Ovary (tissue), 7 donors: ENCODE measurements at regions not wholly inside any gene's neighbourhood (a gene's known extent, or its start where the extent isn't known, plus 50 kb on each side); places are given as distances from the start of the nearest gene placed in this dataset.

ENCODE experiments used
- DNase-seq, 5 donors: peaks; one replicate each; pipeline ENCODE4 v3.0.0-alpha.2; 2019 to 2020
- H3K27ac ChIP-seq, 2 donors: fragments of 200-600 bp; one replicate each; pipeline versions ENCODE4 v1.5.1 to v1.8.0; 2019 to 2022
- H3K27me3 ChIP-seq: fragments of 200-600 bp; one replicate; pipeline ENCODE4 v1.8.0; 2022
- H3K36me3 ChIP-seq: fragments of 200-600 bp; sonication (generic); one replicate; pipeline ENCODE4 v1.5.1; 2019
- H3K4me1 ChIP-seq: one replicate; pipeline ENCODE4 v1.8.1; 2013; ENCODE audit warnings: mild to moderate bottlenecking, moderate library complexity; ENCODE audit not compliant: insufficient read depth
- H3K4me3 ChIP-seq: fragments of 200-600 bp; sonication (generic); one replicate; pipeline ENCODE4 v1.5.1; 2017
- H3K9me3 ChIP-seq, 2 donors: fragments of 200-600 bp in 1 of 2; sonication (generic) in 1 of 2; one replicate each; pipeline versions ENCODE4 v1.5.1 to v1.8.1; 2013 to 2019; ENCODE audit warnings: mild to moderate bottlenecking in 1 of 2, moderate library complexity in 1 of 2
- CTCF ChIP-seq, 3 donors: fragments of 450-650 bp in 2 of 3; fragments of 200-600 bp in 1 of 3; IDR thresholded peaks; one replicate each; pipeline versions ENCODE4 v1.5.1 to v1.8.0; 2016 to 2022; ENCODE audit warnings: antibody characterized with exemption in 3 of 3, mild to moderate bottlenecking in 1 of 3
- EP300 ChIP-seq: sonication (generic); formaldehyde crosslinking; IDR thresholded peaks from one replicate; pipeline ENCODE4 v1.6.1; 2017; ENCODE audit warnings: antibody characterized with exemption
- POLR2A ChIP-seq: fragments of 450-650 bp; IDR thresholded peaks from one replicate; pipeline ENCODE4 v1.6.1; 2017; ENCODE audit warnings: antibody characterized with exemption, mild to moderate bottlenecking, moderate library complexity
- WGBS, 3 donors: extraction: QIAGEN DNeasy Blood & Tissue Kit in 1 of 3; methylation state at CpG; one replicate each; pipeline versions ENCODE4 v1.1.5 to v1.1.7; 2013 to 2017; 5-methylcytosine and 5-hydroxymethylcytosine counted together
- intact Hi-C, 4 donors: fragments of 100-400 bp; cut with DNase I; formaldehyde crosslinking; loops; one replicate each; pipeline versions ENCODE4 v1.11.0 to v1.15.1; 2022 to 2023
- donor health status: DM: no; HTN: no; CAD: no; lungs with moderate emphysema.
- donor health status: DM: no; HTN: no; CAD: no.
- donor health status: Bipolar disorder and iron deficiency.
- donor health status: DM: no; HTN: no; CAD: no.
- donor health status: DM: yes; HTN: yes; CAD: no.

GRCh38 chr12:126760092-126760491 is 1506.9 kb upstream of the TMEM132C start:
- 63 to 85% (median 78%) methylated on average over 3 of the region's 3 CpGs for WGBS, 3 donors
- DNase-seq, result no peak
- no peaks in the 10 kb centered on the region for H3K9me3 ChIP-seq
- intact Hi-C loops, result no loop called here
- H3K4me3 ChIP-seq, result no peak overlapping the region
- no peak overlapping the region for H3K27ac ChIP-seq
- H3K27me3 ChIP-seq, result no peaks in the 10 kb centered on the region
- H3K36me3 ChIP-seq, result no peaks in the 10 kb centered on the region
- H3K4me1 ChIP-seq, result no peaks in the 10 kb centered on the region
- TF ChIP-seq EP300, result no peak
- TF ChIP-seq POLR2A, result no peak
- no peak for TF ChIP-seq CTCF (IDR thresholded peaks at IDR 0.05)

DNA sequence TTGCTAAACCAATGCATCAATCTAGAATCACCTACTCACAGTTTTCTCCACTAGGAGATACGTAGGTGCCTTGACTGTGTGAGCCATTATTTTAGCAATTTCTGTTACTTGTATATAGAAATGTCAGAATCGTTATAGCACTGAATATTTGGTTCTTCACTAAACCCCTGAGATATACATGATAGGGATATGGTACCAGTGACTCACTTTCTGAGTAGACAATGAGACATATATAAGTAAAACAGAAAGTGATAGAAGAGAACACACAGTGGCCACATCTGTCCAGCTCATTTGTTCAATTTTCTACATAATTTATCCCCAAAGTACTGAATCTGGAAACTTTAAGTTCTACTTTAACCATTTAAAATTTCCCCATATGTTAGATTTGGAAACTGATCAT is 1505.5 kb upstream of the TMEM132C start:
- Histone ChIP-seq H3K9me3 (no peaks in the 10 kb centered on the region), H3K4me1 (no peaks in the 10 kb centered on the region), H3K27me3 (no peaks in the 10 kb centered on the region), H3K27ac (no peak overlapping the region), H3K4me3 (no peak overlapping the region), H3K36me3 (no peaks in the 10 kb centered on the region)
- whole genome bisulfite sequencing, 3 donors, result 70 to 80% (median 74%) methylated on average over 2 of the region's 2 CpGs
- intact Hi-C loops, result no loop called here
- TF ChIP-seq EP300 (no peak), CTCF (IDR thresholded peaks at IDR 0.05) (no peak), POLR2A (no peak)
- DNase-seq, result no peak

GRCh38 chr12:126762150-126762549 is 1504.8 kb upstream of the TMEM132C start:
- WGBS, 3 donors, result 80 to 89% (median 87%) methylated on average over 4 of the region's 4 CpGs
- H3K4me1 ChIP-seq, result no peaks in the 10 kb centered on the region
- TF ChIP-seq EP300 (no peak), POLR2A (no peak), CTCF (IDR thresholded peaks at IDR 0.05) (no peak)
- no peaks in the 10 kb centered on the region for H3K9me3 ChIP-seq
- no peak for DNase-seq
- intact Hi-C loops, result no loop called here
- no peaks in the 10 kb centered on the region for H3K27me3 ChIP-seq
- no peak overlapping the region for H3K4me3 ChIP-seq
- H3K36me3 ChIP-seq, result no peaks in the 10 kb centered on the region
- no peak overlapping the region for H3K27ac ChIP-seq

GRCh38 chr12:126763359-126763758 is 1503.6 kb upstream of the TMEM132C start:
- WGBS, 3 donors, result 64 to 76% (median 69%) methylated on average over 2 of the region's 2 CpGs
- Histone ChIP-seq H3K27ac (no peak overlapping the region), H3K36me3 (no peaks in the 10 kb centered on the region), H3K4me3 (no peak overlapping the region), H3K9me3 (no peaks in the 10 kb centered on the region), H3K27me3 (no peaks in the 10 kb centered on the region), H3K4me1 (no peaks in the 10 kb centered on the region)
- no peak for TF ChIP-seq CTCF (IDR thresholded peaks at IDR 0.05)
- TF ChIP-seq POLR2A, result no peak
- intact Hi-C loops, result no loop called here
- DNase-seq, result no peak

GRCh38 chr12:126767334-126767733 is 1499.6 kb upstream of the TMEM132C start:
- no peaks in the 10 kb centered on the region for H3K4me1 ChIP-seq
- no peaks in the 10 kb centered on the region for H3K27me3 ChIP-seq
- H3K9me3 ChIP-seq, result no peaks in the 10 kb centered on the region
- no peak for DNase-seq
- H3K36me3 ChIP-seq, result no peaks in the 10 kb centered on the region
- H3K4me3 ChIP-seq, result no peak overlapping the region
- 87 to 91% (median 89%) methylated on average over 8 of the region's 8 CpGs for WGBS, 3 donors
- intact Hi-C loops, result no loop called here
- TF ChIP-seq CTCF (IDR thresholded peaks at IDR 0.05), result no peak
- TF ChIP-seq POLR2A, result no peak
- TF ChIP-seq EP300, result no peak
- H3K27ac ChIP-seq, result no peak overlapping the region
